ENCODE measurements at regions not wholly inside any gene's neighbourhood (a gene's known extent, or its start where the extent isn't known, plus 50 kb on each side); places are given as distances from the start of the nearest gene placed in this dataset.

GRCh38 chr2:105587637-105588036, 157.1 kb upstream of the NCK2 start:
- no peak for TF ChIP-seq CTCF (IDR thresholded peaks at IDR 0.05; ENCODE audit: borderline replicate concordance, extremely low read depth, low read length, poor library complexity, severe bottlenecking)
- no peak for TF ChIP-seq EZH2 (IDR thresholded peaks at IDR 0.05; ENCODE audit: borderline replicate concordance, low read depth, low read length, severe bottlenecking)
